ENCODE measurements at regions not wholly inside any gene's neighbourhood (a gene's known extent, or its start where the extent isn't known, plus 50 kb on each side); places are given as distances from the start of the nearest gene placed in this dataset.

GRCh38 chr7:9869151-9869550, 1104.5 kb upstream of the PHF14 start:
- no peak for TF ChIP-seq EZH2phosphoT487 (IDR thresholded peaks at IDR 0.05; ENCODE audit: low read depth, severe bottlenecking, unreplicated experiment)
- no peak for TF ChIP-seq EZH2 (IDR thresholded peaks at IDR 0.05; ENCODE audit: borderline replicate concordance)
- no peak for TF ChIP-seq CTCF (IDR thresholded peaks at IDR 0.05; ENCODE audit: poor library complexity)

Data from hepatocyte (in vitro differentiated cells).